GM12892 (cell line): ENCODE measurements at regions not wholly inside any gene's neighbourhood (a gene's known extent, or its start where the extent isn't known, plus 50 kb on each side); places are given as distances from the start of the nearest gene placed in this dataset.

Experiments used
- POLR2AphosphoS5 ChIP-seq: IDR thresholded peaks from 2 replicates; pipeline ENCODE4 v1.6.1; 2011; ENCODE audit warnings: low read depth, low read length, control low read depth
- TAF1 ChIP-seq: IDR thresholded peaks from 2 replicates; pipeline ENCODE4 v1.6.1; 2011; ENCODE audit warnings: low read depth, mild to moderate bottlenecking, control low read depth, low read length, borderline replicate concordance

DNA sequence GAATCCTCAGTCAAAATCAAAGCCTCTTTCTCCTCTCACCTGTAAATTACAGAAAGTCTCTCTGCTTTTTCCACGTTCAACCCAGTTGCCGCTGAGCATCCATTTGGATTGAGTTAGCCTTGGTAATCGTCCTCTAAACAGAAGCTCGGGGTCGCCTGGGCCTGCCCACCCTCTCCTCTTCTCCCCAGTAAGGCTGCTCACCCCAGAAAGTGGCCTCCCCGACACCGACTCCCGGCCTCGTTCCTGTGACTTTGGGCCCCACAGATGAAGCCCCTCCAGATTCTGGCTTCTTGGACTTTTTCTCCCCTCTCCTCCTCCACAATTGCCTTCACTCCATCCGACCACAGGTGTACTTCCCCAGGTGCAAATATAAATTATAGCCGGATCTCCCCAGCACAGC lies 1500.0 kb downstream of the BRD1 start:
- TF ChIP-seq POLR2AphosphoS5 (no peak), TAF1 (no peak)
